GM23338 (cell line): ENCODE measurements at regions not wholly inside any gene's neighbourhood (a gene's known extent, or its start where the extent isn't known, plus 50 kb on each side); places are given as distances from the start of the nearest gene placed in this dataset.

ENCODE experiments used
- ATAC-seq: fragments of 200-7000 bp; cut with Tn5 transposase; 3 replicates; pipeline ENCODE4 v1.9.1; 2020
- DNase-seq: peaks from one replicate; pipeline ENCODE4 v3.0.0-alpha.2; 2015; ENCODE audit warnings: low spot score
- H2AFZ ChIP-seq: fragments of 200-600 bp; sonication (generic); 2 replicates; pipeline ENCODE4 v1.8.0; 2016; ENCODE audit warnings: antibody characterized with exemption, mild to moderate bottlenecking, moderate library complexity
- H3F3A ChIP-seq: fragments of 200-600 bp; sonication (generic); replicated peaks from 2 replicates; pipeline ENCODE4 v1.8.0; 2017; ENCODE audit warnings: antibody characterized with exemption, mixed run types, low read depth
- H3K27ac ChIP-seq: fragments of 200-600 bp; sonication (generic); 2 replicates; pipeline ENCODE4 v1.6.1; 2016; ENCODE audit warnings: low read depth
- H3K27me3 ChIP-seq: fragments of 200-600 bp; sonication (generic); 2 replicates; pipeline ENCODE4 v1.8.0; 2016; ENCODE audit warnings: mild to moderate bottlenecking, mixed run types, moderate library complexity; ENCODE audit not compliant: insufficient read depth
- H3K36me3 ChIP-seq: fragments of 200-600 bp; sonication (generic); 2 replicates; pipeline ENCODE4 v1.8.0; 2016; ENCODE audit warnings: mild to moderate bottlenecking; ENCODE audit not compliant: insufficient read depth
- H3K4me1 ChIP-seq: fragments of 200-600 bp; sonication (generic); 2 replicates; pipeline ENCODE4 v1.8.0; 2016; ENCODE audit warnings: mild to moderate bottlenecking, moderate library complexity; ENCODE audit not compliant: insufficient read depth
- H3K4me2 ChIP-seq: fragments of 200-600 bp; sonication (generic); 2 replicates; pipeline ENCODE4 v1.7.1; 2017; ENCODE audit warnings: mixed run types
- H3K4me3 ChIP-seq: fragments of 200-600 bp; sonication (generic); 2 replicates; pipeline ENCODE4 v1.6.1; 2016; ENCODE audit warnings: mixed run types
- H3K79me2 ChIP-seq: fragments of 200-600 bp; sonication (generic); replicated peaks from 2 replicates; pipeline ENCODE4 v1.8.0; 2017; ENCODE audit warnings: mild to moderate bottlenecking; ENCODE audit not compliant: insufficient read depth
- H3K9me2 ChIP-seq: fragments of 200-600 bp; sonication (generic); 2 replicates; pipeline ENCODE4 v1.8.0; 2017; ENCODE audit not compliant: insufficient read depth
- H4K20me1 ChIP-seq: fragments of 200-600 bp; sonication (generic); replicated peaks from 2 replicates; pipeline ENCODE4 v1.8.0; 2017; ENCODE audit warnings: mild to moderate bottlenecking; ENCODE audit not compliant: insufficient read depth
- H3K27ac Mint-ChIP-seq: 2 replicates; pipeline ENCODE4 v1.8.0; 2020; ENCODE audit warnings: inconsistent platforms, mild to moderate bottlenecking, moderate library complexity, mixed read lengths
- H3K27me3 Mint-ChIP-seq: 3 replicates; pipeline ENCODE4 v1.8.0; 2022; ENCODE audit warnings: low read depth, mild to moderate bottlenecking, moderate library complexity, mixed read lengths, inconsistent platforms; ENCODE audit not compliant: insufficient read depth, poor library complexity
- H3K36me3 Mint-ChIP-seq: 3 replicates; pipeline ENCODE4 v1.8.0; 2021; ENCODE audit warnings: low read depth, mild to moderate bottlenecking, inconsistent platforms, moderate library complexity, mixed read lengths
- H3K4me1 Mint-ChIP-seq: 3 replicates; pipeline ENCODE4 v1.8.0; 2020; ENCODE audit warnings: mild to moderate bottlenecking, inconsistent platforms, mixed read lengths
- H3K4me3 Mint-ChIP-seq: 3 replicates; pipeline ENCODE4 v1.8.0; 2021; ENCODE audit warnings: moderate library complexity, mild to moderate bottlenecking, inconsistent platforms, mixed read lengths
- H3K9me3 Mint-ChIP-seq: 3 replicates; pipeline ENCODE4 v1.8.0; 2020; ENCODE audit warnings: moderate library complexity, mild to moderate bottlenecking, inconsistent platforms, mixed read lengths
- CREB1 ChIP-seq: fragments of 250-450 bp; sonication (Bioruptor Pico); IDR thresholded peaks from 2 replicates; pipeline ENCODE4 v1.5.0; 2020; ENCODE audit warnings: low read depth, mild to moderate bottlenecking, moderate library complexity
- EZH2 ChIP-seq: fragments of 200-600 bp; sonication (generic); IDR thresholded peaks from one replicate; pipeline ENCODE4 v1.8.0; 2017; ENCODE audit warnings: antibody characterized with exemption, mild to moderate bottlenecking, low read depth; ENCODE audit not compliant: unreplicated experiment
- EZH2phosphoT487 ChIP-seq: fragments of 200-600 bp; sonication (generic); IDR thresholded peaks from one replicate; pipeline ENCODE4 v1.8.1; 2018; ENCODE audit warnings: antibody characterized with exemption; ENCODE audit not compliant: unreplicated experiment
- JUNB ChIP-seq: IDR thresholded peaks from one replicate; pipeline ENCODE4 v1.6.1; 2016; ENCODE audit warnings: antibody characterized with exemption; ENCODE audit not compliant: unreplicated experiment
- NANOG ChIP-seq: IDR thresholded peaks from 2 replicates; pipeline ENCODE4 v1.6.1; 2016; ENCODE audit warnings: antibody characterized with exemption, borderline replicate concordance
- POLR2AphosphoS5 ChIP-seq: IDR thresholded peaks from 2 replicates; pipeline ENCODE4 v1.6.1; 2016; ENCODE audit warnings: antibody characterized with exemption, low read depth
- STAT1 ChIP-seq: IDR thresholded peaks from one replicate; pipeline ENCODE4 v1.6.1; 2016; ENCODE audit warnings: antibody characterized with exemption; ENCODE audit not compliant: unreplicated experiment
- ZNF114 ChIP-seq: fragments of 250-450 bp; sonication (Bioruptor Pico); IDR thresholded peaks from 2 replicates; pipeline ENCODE4 v1.5.0; 2020; ENCODE audit warnings: mild to moderate bottlenecking, moderate library complexity
- ZNF462 ChIP-seq: fragments of 250-450 bp; sonication (Bioruptor Pico); IDR thresholded peaks from 2 replicates; pipeline ENCODE4 v1.5.0; 2020; ENCODE audit warnings: mild to moderate bottlenecking, moderate library complexity
- TF ChIP-seq, protein P1 (sequence below): IDR thresholded peaks from one replicate; pipeline ENCODE4 v1.6.1; 2018; ENCODE audit warnings: antibody characterized with exemption; ENCODE audit not compliant: unreplicated experiment

DNA sequence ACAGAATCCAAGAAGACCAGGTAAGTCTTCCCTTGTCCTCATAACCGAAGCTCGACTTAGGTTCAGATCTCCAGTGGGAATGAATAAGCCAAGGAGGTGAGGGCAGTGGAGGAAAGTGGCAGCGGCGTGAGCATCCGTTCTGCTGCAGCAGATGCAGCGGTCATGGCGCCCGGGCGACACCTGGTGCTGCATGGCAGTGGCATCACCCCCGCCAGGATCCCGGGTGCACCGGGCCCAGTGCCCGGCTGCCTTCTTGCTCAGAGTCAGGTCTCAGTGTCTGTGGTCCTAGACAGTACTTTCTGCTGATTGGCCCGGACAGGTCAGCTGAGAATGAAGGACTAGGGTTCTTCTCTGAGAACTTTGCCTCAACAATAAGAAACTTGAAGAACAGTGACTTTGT is 83.4 kb upstream of the SORBS2 start (continued):
- TF ChIP-seq JUNB, result no peak
- no peak for TF ChIP-seq EZH2
- TF ChIP-seq STAT1, result no peak
- TF ChIP-seq EZH2phosphoT487, result no peak

DNA sequence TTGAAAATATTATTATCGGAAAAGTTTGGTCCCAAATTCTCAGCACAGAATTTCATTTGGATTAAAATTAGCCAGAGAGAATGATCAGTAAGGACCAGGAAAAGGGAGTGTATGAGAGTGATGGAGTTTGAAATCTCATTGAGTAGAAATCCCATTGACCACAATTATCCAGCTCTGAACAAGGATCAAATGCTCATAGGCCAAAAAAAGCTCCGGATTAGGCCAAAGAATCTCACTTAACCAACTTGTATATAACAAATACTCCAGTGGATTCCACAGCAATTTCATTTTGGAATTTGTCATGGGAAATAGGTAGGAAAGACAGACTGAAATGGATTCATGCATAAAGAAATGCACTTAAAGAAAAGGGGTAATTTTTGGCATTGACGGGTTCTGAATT is 83.9 kb upstream of the SORBS2 start:
- Histone ChIP-seq H4K20me1 (no peaks in the 10 kb centered on the region), H3K9me2 (0 out of 2 replicates have a peak, but pooled peaks cover 2% of the 10 kb centered on the region), H3K4me2 (no peak overlapping the region), H3K36me3 (no peaks in the 10 kb centered on the region), H3F3A (no peaks in the 10 kb centered on the region), H3K27me3 (no peaks in the 10 kb centered on the region), H3K79me2 (no peaks in the 10 kb centered on the region), H2AFZ (no peak overlapping the region), H3K27ac (no peak overlapping the region), H3K4me1 (no peaks in the 10 kb centered on the region), H3K4me3 (no peak overlapping the region)
- no peak for TF ChIP-seq POLR2AphosphoS5
- no peak for TF ChIP-seq JUNB
- TF ChIP-seq NANOG, result no peak
- TF ChIP-seq CREB1 (CRISPR knock-in tag), result no peak
- H3K27ac Mint-ChIP-seq, result no peak overlapping the region
- no peak overlapping the region for H3K4me3 Mint-ChIP-seq
- H3K36me3 Mint-ChIP-seq, result peaks cover 24% of the 10 kb centered on the region
- H3K27me3 Mint-ChIP-seq, result peaks cover 11% of the 10 kb centered on the region
- H3K9me3 Mint-ChIP-seq, result peaks cover 27% of the 10 kb centered on the region
- ATAC-seq, result no peak
- H3K4me1 Mint-ChIP-seq, result peaks cover 5% of the 10 kb centered on the region; the same call in 2 of the 3 replicates
- no peak for DNase-seq

DNA sequence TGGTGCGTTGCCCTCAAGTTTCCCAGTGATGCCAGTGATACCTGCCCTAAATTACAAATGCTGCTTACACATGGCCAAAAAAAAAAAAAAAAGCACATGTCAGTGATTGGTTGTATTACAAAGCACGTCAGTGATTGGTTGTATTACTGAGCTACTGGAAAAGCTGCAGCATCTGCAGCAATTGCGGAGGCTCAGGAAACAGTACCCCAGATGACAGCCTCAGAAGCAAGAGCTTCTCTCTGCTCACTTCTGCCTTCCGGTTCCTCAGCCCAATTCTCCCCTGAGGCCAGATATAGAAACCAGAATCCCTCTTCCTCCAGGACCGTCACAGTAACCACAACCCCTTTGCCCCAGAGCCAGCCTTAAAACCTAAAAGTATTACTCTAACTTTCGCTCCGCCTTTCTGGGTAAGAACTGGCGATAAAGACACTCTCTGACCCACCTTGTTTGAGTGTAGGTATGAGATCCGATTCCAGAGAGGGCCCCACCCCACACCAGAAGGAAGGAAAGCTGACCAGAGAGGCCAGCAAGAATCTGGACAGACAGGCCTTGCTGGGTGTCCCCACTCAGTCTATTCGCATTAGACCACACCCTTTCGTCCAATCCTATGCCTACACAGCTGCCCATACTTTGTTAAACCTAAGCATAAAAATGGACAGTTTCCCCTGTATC is 85.0 kb upstream of the SORBS2 start:
- Histone ChIP-seq H3K79me2 (no peaks in the 10 kb centered on the region), H3K4me1 (no peaks in the 10 kb centered on the region), H3F3A (no peaks in the 10 kb centered on the region), H3K4me3 (no peak overlapping the region), H2AFZ (peak overlapping the region; percentile 87; the same call in 1 of the 2 replicates), H3K27ac (no peak overlapping the region), H3K27me3 (no peaks in the 10 kb centered on the region), H3K36me3 (no peaks in the 10 kb centered on the region), H3K9me2 (0 out of 2 replicates have a peak, but pooled peaks cover 2% of the 10 kb centered on the region), H3K4me2 (no peak overlapping the region), H4K20me1 (no peaks in the 10 kb centered on the region)
- Mint-ChIP-seq H3K9me3 (peaks cover 24% of the 10 kb centered on the region), H3K36me3 (peaks cover 24% of the 10 kb centered on the region), H3K4me1 (peaks cover 5% of the 10 kb centered on the region; the same call in 2 of the 3 replicates), H3K4me3 (no peak overlapping the region), H3K27me3 (peaks cover 11% of the 10 kb centered on the region), H3K27ac (no peak overlapping the region)
- ATAC-seq (no peak), DNase-seq (no peak)
- TF ChIP-seq, protein P1, sequence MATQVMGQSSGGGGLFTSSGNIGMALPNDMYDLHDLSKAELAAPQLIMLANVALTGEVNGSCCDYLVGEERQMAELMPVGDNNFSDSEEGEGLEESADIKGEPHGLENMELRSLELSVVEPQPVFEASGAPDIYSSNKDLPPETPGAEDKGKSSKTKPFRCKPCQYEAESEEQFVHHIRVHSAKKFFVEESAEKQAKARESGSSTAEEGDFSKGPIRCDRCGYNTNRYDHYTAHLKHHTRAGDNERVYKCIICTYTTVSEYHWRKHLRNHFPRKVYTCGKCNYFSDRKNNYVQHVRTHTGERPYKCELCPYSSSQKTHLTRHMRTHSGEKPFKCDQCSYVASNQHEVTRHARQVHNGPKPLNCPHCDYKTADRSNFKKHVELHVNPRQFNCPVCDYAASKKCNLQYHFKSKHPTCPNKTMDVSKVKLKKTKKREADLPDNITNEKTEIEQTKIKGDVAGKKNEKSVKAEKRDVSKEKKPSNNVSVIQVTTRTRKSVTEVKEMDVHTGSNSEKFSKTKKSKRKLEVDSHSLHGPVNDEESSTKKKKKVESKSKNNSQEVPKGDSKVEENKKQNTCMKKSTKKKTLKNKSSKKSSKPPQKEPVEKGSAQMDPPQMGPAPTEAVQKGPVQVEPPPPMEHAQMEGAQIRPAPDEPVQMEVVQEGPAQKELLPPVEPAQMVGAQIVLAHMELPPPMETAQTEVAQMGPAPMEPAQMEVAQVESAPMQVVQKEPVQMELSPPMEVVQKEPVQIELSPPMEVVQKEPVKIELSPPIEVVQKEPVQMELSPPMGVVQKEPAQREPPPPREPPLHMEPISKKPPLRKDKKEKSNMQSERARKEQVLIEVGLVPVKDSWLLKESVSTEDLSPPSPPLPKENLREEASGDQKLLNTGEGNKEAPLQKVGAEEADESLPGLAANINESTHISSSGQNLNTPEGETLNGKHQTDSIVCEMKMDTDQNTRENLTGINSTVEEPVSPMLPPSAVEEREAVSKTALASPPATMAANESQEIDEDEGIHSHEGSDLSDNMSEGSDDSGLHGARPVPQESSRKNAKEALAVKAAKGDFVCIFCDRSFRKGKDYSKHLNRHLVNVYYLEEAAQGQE, result no peak
- TF ChIP-seq POLR2AphosphoS5, result no peak
- TF ChIP-seq NANOG, result no peak
- no peak for TF ChIP-seq ZNF462 (CRISPR knock-in tag)
- no peak for TF ChIP-seq JUNB
- TF ChIP-seq EZH2, result no peak
- no peak for TF ChIP-seq ZNF114 (CRISPR knock-in tag)
- no peak for TF ChIP-seq CREB1 (CRISPR knock-in tag)
- no peak for TF ChIP-seq STAT1
- no peak for TF ChIP-seq EZH2phosphoT487
